Liver (tissue), 3 donors: ENCODE measurements at regions not wholly inside any gene's neighbourhood (a gene's known extent, or its start where the extent isn't known, plus 50 kb on each side); places are given as distances from the start of the nearest gene placed in this dataset.
A peak's percentile ranks its signal among the peaks of the same experiment; 100 is the strongest.

Source experiments
- FOXA1 ChIP-seq: IDR thresholded peaks from 2 replicates; pipeline ENCODE4 v1.6.1; 2016; ENCODE audit warnings: antibody characterized with exemption
- GABPA ChIP-seq, 2 donors: IDR thresholded peaks in 1 of 2; conservative IDR thresholded peaks in 1 of 2; 2 replicates each; pipeline ENCODE4 v1.6.1; 2016; ENCODE audit warnings: antibody characterized with exemption in 2 of 2, mild to moderate bottlenecking in 1 of 2, moderate library complexity in 1 of 2
- HNF4G ChIP-seq: IDR thresholded peaks from 2 replicates; pipeline ENCODE4 v1.6.1; 2016; ENCODE audit warnings: antibody characterized with exemption
- JUND ChIP-seq, 2 donors: IDR thresholded peaks; 2 replicates each; pipeline ENCODE4 v1.6.1; 2016; ENCODE audit warnings: antibody characterized with exemption in 2 of 2
- RXRA ChIP-seq, 2 donors: IDR thresholded peaks; 2 replicates each; pipeline ENCODE4 v1.6.1; 2017 to 2018; ENCODE audit warnings: antibody characterized with exemption in 2 of 2, mild to moderate bottlenecking in 1 of 2
- SP1 ChIP-seq: IDR thresholded peaks from 2 replicates; pipeline ENCODE4 v1.6.1; 2018; ENCODE audit warnings: antibody characterized with exemption, mild to moderate bottlenecking
- TAF1 ChIP-seq: conservative IDR thresholded peaks from 2 replicates; pipeline ENCODE4 v1.6.1; 2016; ENCODE audit warnings: antibody characterized with exemption, mild to moderate bottlenecking
- TF ChIP-seq, protein P1 (sequence below): IDR thresholded peaks from 2 replicates; pipeline ENCODE4 v1.6.1; 2016; ENCODE audit warnings: antibody characterized with exemption, mild to moderate bottlenecking
- TF ChIP-seq, protein P2 (sequence below): IDR thresholded peaks from 2 replicates; pipeline ENCODE4 v1.6.1; 2016; ENCODE audit warnings: antibody characterized with exemption
- TF ChIP-seq, protein P3 (sequence below): fragments of 150-350 bp; IDR thresholded peaks from 2 replicates; pipeline ENCODE4 v1.5.1; 2017; ENCODE audit warnings: improper control_type of control experiment, low read depth, low read length; ENCODE audit not compliant: missing input control
- TF ChIP-seq, protein P4 (sequence below): IDR thresholded peaks from 2 replicates; pipeline ENCODE4 v1.6.1; 2016; ENCODE audit warnings: antibody characterized with exemption
- donor health status: healthy.
- donor health status: healthy.

- TF ChIP-seq, protein P1, sequence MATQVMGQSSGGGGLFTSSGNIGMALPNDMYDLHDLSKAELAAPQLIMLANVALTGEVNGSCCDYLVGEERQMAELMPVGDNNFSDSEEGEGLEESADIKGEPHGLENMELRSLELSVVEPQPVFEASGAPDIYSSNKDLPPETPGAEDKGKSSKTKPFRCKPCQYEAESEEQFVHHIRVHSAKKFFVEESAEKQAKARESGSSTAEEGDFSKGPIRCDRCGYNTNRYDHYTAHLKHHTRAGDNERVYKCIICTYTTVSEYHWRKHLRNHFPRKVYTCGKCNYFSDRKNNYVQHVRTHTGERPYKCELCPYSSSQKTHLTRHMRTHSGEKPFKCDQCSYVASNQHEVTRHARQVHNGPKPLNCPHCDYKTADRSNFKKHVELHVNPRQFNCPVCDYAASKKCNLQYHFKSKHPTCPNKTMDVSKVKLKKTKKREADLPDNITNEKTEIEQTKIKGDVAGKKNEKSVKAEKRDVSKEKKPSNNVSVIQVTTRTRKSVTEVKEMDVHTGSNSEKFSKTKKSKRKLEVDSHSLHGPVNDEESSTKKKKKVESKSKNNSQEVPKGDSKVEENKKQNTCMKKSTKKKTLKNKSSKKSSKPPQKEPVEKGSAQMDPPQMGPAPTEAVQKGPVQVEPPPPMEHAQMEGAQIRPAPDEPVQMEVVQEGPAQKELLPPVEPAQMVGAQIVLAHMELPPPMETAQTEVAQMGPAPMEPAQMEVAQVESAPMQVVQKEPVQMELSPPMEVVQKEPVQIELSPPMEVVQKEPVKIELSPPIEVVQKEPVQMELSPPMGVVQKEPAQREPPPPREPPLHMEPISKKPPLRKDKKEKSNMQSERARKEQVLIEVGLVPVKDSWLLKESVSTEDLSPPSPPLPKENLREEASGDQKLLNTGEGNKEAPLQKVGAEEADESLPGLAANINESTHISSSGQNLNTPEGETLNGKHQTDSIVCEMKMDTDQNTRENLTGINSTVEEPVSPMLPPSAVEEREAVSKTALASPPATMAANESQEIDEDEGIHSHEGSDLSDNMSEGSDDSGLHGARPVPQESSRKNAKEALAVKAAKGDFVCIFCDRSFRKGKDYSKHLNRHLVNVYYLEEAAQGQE: no peak
- TF ChIP-seq, protein P2, sequence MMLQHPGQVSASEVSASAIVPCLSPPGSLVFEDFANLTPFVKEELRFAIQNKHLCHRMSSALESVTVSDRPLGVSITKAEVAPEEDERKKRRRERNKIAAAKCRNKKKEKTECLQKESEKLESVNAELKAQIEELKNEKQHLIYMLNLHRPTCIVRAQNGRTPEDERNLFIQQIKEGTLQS: no peak
- no peak for TF ChIP-seq JUND (IDR thresholded peaks at IDR 0.05)
- no peak for TF ChIP-seq FOXA1
- TF ChIP-seq, protein P3, sequence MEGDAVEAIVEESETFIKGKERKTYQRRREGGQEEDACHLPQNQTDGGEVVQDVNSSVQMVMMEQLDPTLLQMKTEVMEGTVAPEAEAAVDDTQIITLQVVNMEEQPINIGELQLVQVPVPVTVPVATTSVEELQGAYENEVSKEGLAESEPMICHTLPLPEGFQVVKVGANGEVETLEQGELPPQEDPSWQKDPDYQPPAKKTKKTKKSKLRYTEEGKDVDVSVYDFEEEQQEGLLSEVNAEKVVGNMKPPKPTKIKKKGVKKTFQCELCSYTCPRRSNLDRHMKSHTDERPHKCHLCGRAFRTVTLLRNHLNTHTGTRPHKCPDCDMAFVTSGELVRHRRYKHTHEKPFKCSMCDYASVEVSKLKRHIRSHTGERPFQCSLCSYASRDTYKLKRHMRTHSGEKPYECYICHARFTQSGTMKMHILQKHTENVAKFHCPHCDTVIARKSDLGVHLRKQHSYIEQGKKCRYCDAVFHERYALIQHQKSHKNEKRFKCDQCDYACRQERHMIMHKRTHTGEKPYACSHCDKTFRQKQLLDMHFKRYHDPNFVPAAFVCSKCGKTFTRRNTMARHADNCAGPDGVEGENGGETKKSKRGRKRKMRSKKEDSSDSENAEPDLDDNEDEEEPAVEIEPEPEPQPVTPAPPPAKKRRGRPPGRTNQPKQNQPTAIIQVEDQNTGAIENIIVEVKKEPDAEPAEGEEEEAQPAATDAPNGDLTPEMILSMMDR: peak; percentile 80
- no peak for TF ChIP-seq TAF1
- TF ChIP-seq RXRA (IDR thresholded peaks at IDR 0.05): no peak
- no peak for TF ChIP-seq GABPA (IDR thresholded peaks at IDR 0.05 in 1 of 2, conservative IDR thresholded peaks at IDR 0.05 in 1 of 2)
- no peak for TF ChIP-seq SP1
- no peak for TF ChIP-seq HNF4G
- TF ChIP-seq, protein P4, sequence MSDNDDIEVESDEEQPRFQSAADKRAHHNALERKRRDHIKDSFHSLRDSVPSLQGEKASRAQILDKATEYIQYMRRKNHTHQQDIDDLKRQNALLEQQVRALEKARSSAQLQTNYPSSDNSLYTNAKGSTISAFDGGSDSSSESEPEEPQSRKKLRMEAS: no peak
Measured at GRCh38 chr6:53718597-53719460, 53.3 kb upstream of the KLHL31 start.
